ENCODE measurements at regions not wholly inside any gene's neighbourhood (a gene's known extent, or its start where the extent isn't known, plus 50 kb on each side); places are given as distances from the start of the nearest gene placed in this dataset.

GRCh38 chr18:73724958-73725357, 422.7 kb downstream of the FBXO15 start (continued):
- TF ChIP-seq MAX (IDR thresholded peaks at IDR 0.05; ENCODE audit: low read depth, low read length) (no peak), ELK1 (IDR thresholded peaks at IDR 0.05; ENCODE audit: low read depth, low read length) (no peak), CHD1 (IDR thresholded peaks at IDR 0.05; ENCODE audit: low read depth, low read length) (no peak), CBX5 (IDR thresholded peaks at IDR 0.05; ENCODE audit: low read depth) (no peak)

GRCh38 chr18:73719611-73720010, 428.0 kb downstream of the FBXO15 start:
- H3K9me3 ChIP-seq (replicated peaks; ENCODE audit: control insufficient read depth, insufficient read depth, low read length): no peaks in the 10 kb centered on the region
- BruUV-seq (replicated peaks): no TSS peak
- in situ Hi-C loops (cut with MboI) (no loop called here), intact Hi-C loops (cut with micrococcal nuclease; ENCODE audit: unreplicated experiment) (no loop called here)
- H3K4me3 ChIP-seq: no peak overlapping the region
- ChIA-PET CTCF (no interaction called here), RAD21 (ENCODE audit: unreplicated experiment) (no interaction called here), POLR2A (no interaction called here), SMC1A (ENCODE audit: uncharacterized antibody, unreplicated experiment) (no interaction called here)
- no peak overlapping the region for H2AFZ ChIP-seq (ENCODE audit: control insufficient read depth, low read depth, low read length)
- no peaks in the 10 kb centered on the region for H4K20me1 ChIP-seq (ENCODE audit: control insufficient read depth, insufficient read depth)
- H3K79me2 ChIP-seq (ENCODE audit: control insufficient read depth, insufficient read depth, low read length): no peaks in the 10 kb centered on the region
- DNase-seq (ENCODE audit: low read depth, low spot score) (no peak), FAIRE-seq (no peak), ATAC-seq (no peak)
- H3K9ac ChIP-seq (ENCODE audit: control insufficient read depth, insufficient read depth, low read length): no peak overlapping the region
- H3K27me3 ChIP-seq (replicated peaks in 1 of 2; ENCODE audit: control insufficient read depth in 2 of 2, insufficient read depth in 2 of 2, low read length in 1 of 2): no peaks in the 10 kb centered on the region
- no peaks in the 10 kb centered on the region for H3K36me3 ChIP-seq (ENCODE audit: control insufficient read depth in 2 of 2, insufficient read depth in 2 of 2, low read length in 1 of 2)
- H3K4me1 ChIP-seq (ENCODE audit: control insufficient read depth, insufficient read depth, low read length): no peaks in the 10 kb centered on the region
- no peak overlapping the region for H3K27ac ChIP-seq (ENCODE audit: control insufficient read depth, insufficient read depth)
- 20% methylated on average over 2 of the region's 2 CpGs for WGBS (ENCODE audit: insufficient coverage, insufficient replicate concordance, low lambda C conversion rate, missing lambda C conversion rate)
- H3K4me2 ChIP-seq (ENCODE audit: control insufficient read depth, insufficient read depth): no peak overlapping the region
- TF ChIP-seq CBX3 (IDR thresholded peaks at IDR 0.05; ENCODE audit: borderline replicate concordance, low read depth): no peak
- TF ChIP-seq ASH2L (IDR thresholded peaks at IDR 0.05; ENCODE audit: borderline replicate concordance, low read depth): no peak
- no peak for TF ChIP-seq MLLT1 (IDR thresholded peaks at IDR 0.05)
- no peak for TF ChIP-seq MYC (IDR thresholded peaks at IDR 0.05; ENCODE audit: insufficient read depth, insufficient read length, insufficient replicate concordance, low read length, severe bottlenecking)
- no peak for TF ChIP-seq PBX3 (IDR thresholded peaks at IDR 0.05; ENCODE audit: insufficient replicate concordance, low read depth, low read length)
- TF ChIP-seq CEBPB (IDR thresholded peaks at IDR 0.05; ENCODE audit: borderline replicate concordance in 1 of 2, low read depth in 2 of 2, low read length in 2 of 2): no peak
- TF ChIP-seq IRF3 (IDR thresholded peaks at IDR 0.05): no peak
- TF ChIP-seq KDM1A (IDR thresholded peaks at IDR 0.05; ENCODE audit: borderline replicate concordance): no peak
- TF ChIP-seq ZNF274 (IDR thresholded peaks at IDR 0.05; ENCODE audit: insufficient read depth, insufficient read length): no peak
- TF ChIP-seq ZNF592 (IDR thresholded peaks at IDR 0.05): no peak
